ENCODE measurements at regions not wholly inside any gene's neighbourhood (a gene's known extent, or its start where the extent isn't known, plus 50 kb on each side); places are given as distances from the start of the nearest gene placed in this dataset.

DNA sequence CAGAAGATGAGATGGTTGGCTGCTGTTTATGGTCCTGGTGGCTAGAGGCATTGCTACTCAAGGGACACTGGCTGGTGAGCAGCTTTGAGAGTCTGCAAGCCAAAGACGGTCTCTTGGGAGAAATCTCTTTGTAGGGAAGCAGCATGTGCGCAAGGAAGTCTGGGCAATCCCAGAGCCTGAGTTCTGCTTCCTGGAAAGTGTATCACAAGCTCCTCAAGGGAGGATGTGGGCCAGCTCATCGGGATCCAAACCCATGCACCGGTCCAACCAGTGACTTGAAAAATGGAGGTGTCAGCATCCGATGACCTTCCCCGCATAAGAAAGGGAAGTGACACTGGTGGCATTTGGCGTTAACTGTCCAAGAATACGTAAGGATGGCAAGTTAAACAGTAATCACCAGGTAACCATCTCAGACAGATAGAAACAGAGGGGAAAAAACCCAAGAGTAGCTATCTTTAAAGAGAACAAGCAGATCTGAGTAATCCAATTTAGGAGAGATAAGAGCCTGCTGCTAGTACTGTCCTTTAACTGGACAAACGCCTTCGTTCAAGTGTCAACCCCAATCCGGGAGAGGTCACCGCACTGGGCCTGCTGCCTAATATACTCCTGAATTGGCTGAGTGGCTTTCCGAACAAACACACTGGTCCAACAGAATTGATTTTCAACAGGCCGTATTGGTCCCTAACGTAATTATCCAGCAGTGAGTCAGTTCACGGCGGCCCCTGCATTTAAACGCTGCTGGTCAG lies 303.0 kb upstream of the ZFHX3 start:
- Mint-ChIP-seq H3K4me3 (no peak overlapping the region), H3K27ac (no peak overlapping the region), H3K36me3 (ENCODE audit: low read depth) (no peaks in the 10 kb centered on the region), H3K4me1 (ENCODE audit: low read depth) (no peaks in the 10 kb centered on the region), H3K27me3 (peaks cover 4% of the 10 kb centered on the region), H3K9me3 (no peaks in the 10 kb centered on the region)

DNA sequence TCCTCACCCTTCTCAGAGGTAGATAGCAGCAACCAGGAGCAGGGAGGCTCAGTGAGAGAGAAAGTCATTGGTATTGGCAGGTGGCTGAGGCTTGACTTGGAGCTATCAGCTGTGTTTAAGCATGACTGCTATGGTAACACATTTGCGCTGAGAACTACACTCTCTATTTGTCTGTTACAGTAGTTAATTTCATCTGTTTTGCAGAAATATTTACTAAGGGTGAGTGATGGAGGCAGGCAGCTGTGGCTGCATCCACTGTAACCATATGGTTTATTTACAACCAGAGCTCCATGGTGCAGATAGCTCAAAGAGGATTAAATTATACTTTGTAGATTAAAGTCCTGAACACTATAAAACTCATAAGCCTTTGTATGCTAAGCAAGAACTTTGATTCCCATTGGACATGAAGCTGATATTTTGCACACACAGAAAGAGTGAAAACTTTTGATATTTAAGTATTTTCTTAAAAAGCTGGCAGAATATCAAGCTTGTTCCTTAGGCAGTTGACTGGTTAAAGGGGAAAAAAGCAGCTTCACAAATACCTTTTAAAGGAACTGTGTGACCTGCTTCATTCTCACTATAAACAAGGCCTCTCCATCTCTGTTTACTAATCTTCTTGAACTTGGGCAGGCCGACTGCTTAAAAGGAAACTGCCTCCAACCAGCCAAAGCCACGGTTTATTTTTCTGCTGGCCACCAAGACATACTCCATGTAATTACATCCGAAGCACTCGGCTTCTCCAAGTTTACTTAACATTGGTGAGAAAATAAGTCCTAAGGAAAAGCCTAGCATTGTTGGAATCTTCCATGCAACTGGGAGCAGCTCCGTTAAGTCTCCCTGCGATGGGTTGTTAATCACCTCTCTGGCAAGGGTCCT lies 299.8 kb upstream of the ZFHX3 start:
- no peaks in the 10 kb centered on the region for H3K4me1 Mint-ChIP-seq (ENCODE audit: low read depth)
- no peak overlapping the region for H3K27ac Mint-ChIP-seq
- no peaks in the 10 kb centered on the region for H3K27me3 Mint-ChIP-seq
- H3K36me3 Mint-ChIP-seq (ENCODE audit: low read depth), result no peaks in the 10 kb centered on the region
- H3K9me3 Mint-ChIP-seq, result no peaks in the 10 kb centered on the region
- no peak overlapping the region for H3K4me3 Mint-ChIP-seq

DNA sequence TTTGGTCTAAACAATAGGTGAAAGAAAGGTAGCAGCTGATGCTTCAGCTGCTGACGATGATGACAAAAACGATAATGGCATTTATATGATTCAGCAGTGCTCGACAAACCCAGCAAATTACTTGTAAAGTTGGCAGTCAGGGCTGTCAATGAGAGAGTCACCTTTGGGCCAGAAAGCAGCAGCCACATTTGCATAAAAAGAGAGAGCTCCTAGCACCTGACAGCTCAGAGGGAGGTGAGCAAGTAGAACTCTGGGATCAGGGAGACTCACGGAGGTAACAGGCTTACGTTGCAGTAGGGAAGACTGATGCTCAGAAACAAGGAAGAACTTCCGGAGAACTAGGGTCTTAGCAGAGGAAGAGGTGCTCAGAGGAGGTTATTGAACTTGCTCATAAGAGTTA lies 291.9 kb upstream of the ZFHX3 start:
- no peaks in the 10 kb centered on the region for H3K36me3 Mint-ChIP-seq (ENCODE audit: low read depth)
- no peaks in the 10 kb centered on the region for H3K9me3 Mint-ChIP-seq
- no peaks in the 10 kb centered on the region for H3K27me3 Mint-ChIP-seq
- no peaks in the 10 kb centered on the region for H3K4me1 Mint-ChIP-seq (ENCODE audit: low read depth)
- H3K4me3 Mint-ChIP-seq, result no peak overlapping the region
- no peak overlapping the region for H3K27ac Mint-ChIP-seq

DNA sequence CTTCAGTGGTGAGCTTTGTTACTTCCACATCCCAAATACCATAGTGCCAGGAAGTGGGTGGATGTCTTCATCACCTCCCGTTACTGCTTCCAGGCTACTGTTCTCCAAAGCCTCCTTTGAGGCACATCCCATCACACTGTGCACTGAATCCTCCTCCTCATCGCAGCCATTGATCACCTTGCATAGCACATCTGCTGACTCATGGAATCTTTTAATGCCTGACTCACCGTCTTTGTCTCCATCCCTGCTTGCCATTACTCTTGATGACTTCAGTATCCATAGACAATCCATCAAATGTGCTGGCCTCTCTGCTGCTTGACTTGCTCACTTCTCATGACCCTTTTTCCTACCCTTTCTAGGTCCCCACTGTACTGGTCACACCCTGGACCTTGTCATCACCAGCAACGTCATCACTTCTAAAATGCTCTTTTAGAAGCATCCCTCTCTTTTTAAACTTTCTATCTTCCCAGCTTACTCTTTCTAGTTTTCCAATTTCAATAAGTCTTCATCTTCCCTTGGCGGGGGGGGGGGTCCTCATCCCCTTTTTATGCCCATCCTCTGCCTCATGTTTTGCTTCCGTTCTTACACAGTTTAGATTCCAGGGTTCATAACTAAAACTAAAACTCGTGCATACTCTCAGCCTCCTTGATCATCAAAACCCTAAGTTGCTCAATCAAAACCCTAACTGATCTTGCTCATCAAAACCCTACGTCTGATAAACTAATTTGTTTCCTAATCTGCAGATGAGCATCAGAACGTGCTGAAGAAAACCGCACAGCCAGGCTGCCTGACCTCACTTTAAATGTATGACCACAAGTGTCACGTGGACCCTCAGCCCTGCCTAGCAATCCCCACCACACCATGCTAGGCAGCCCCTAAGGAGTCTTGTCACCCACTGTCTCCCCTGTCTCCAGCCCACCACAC lies 289.7 kb upstream of the ZFHX3 start:
- no peaks in the 10 kb centered on the region for H3K27me3 Mint-ChIP-seq
- no peak overlapping the region for H3K27ac Mint-ChIP-seq
- H3K4me1 Mint-ChIP-seq (ENCODE audit: low read depth), result no peaks in the 10 kb centered on the region
- H3K36me3 Mint-ChIP-seq (ENCODE audit: low read depth), result no peaks in the 10 kb centered on the region
- no peaks in the 10 kb centered on the region for H3K9me3 Mint-ChIP-seq
- H3K4me3 Mint-ChIP-seq, result no peak overlapping the region

DNA sequence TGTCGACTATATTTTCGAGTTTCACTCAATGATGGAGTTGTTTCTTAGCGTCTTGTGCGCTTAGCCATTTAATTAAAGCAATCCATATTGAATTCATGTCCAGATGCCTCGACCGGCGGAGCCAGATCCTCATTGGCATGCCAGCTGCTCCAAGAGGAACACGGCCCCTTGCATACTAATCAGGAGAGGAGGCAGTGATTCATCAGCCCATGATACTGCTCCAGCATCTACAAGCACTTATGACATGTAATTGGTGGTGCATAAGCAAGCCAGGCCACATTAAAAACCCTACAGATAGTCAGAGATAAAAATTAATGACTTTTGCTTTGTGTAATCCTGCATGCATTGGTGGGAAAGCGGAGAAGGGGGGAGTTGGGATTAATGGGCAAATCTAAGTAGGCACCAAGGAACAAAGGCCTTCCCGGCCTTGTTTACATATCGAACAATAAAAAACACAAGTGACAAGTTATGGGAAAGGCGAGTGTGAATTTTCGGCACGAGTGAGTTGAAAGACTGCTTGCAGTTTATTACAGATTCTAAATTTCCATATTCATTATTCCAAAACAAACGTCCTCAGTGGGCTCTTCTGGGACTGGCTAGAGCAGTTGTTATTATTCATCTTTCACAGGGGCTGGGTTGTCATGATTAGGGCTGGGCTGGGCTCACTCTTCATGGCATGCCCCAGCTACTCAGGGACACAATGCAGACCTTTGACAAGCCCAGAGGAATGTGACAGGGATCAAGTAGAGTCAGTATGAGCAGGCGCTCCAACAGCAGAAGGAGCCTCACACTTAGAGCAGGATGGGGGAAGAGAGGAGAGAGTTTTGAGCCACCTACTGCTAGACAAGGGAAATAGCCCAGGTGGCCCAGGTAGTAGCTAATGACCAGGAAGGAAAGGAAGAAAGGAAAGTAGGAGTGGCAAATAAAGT lies 281.7 kb upstream of the ZFHX3 start:
- H3K27me3 Mint-ChIP-seq, result no peaks in the 10 kb centered on the region
- H3K27ac Mint-ChIP-seq, result no peak overlapping the region
- H3K4me1 Mint-ChIP-seq (ENCODE audit: low read depth), result no peaks in the 10 kb centered on the region
- H3K36me3 Mint-ChIP-seq (ENCODE audit: low read depth), result no peaks in the 10 kb centered on the region
- H3K4me3 Mint-ChIP-seq, result no peak overlapping the region
- no peaks in the 10 kb centered on the region for H3K9me3 Mint-ChIP-seq

DNA sequence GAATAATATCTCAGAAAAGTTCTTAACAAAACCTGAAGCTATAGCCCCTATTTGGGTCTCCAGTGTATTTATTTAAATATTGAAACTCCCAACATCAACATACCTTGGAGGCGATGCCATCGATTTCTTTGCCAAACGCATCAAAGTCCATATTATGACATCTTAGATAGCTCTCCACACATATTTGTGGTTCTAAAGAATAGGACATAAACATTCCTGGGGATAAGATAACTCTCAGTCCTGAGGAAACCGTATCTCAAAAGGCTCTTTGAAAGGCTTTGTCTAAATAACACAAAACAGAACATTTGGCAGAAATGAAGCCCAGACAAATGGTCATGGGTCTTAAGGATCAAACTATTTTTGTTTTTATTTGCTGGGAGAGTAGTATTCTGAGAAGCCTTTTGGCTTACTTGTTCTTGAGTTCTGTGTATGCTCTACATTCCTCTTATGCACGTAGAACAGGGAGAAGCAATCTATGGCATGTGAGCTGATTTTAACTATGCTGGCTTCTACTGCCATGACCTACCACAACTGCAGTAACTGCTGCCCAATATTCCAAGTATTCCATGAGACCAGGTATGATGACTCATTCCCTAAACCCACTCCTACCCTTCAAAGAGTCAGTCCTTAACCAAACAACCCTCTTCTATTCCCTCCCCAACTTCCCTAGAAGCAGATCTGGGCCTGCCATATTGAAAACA lies 279.0 kb upstream of the ZFHX3 start:
- no peaks in the 10 kb centered on the region for H3K36me3 Mint-ChIP-seq (ENCODE audit: low read depth)
- no peaks in the 10 kb centered on the region for H3K9me3 Mint-ChIP-seq
- no peaks in the 10 kb centered on the region for H3K4me1 Mint-ChIP-seq (ENCODE audit: low read depth)
- no peak overlapping the region for H3K27ac Mint-ChIP-seq
- H3K4me3 Mint-ChIP-seq, result no peak overlapping the region
- H3K27me3 Mint-ChIP-seq, result no peaks in the 10 kb centered on the region

DNA sequence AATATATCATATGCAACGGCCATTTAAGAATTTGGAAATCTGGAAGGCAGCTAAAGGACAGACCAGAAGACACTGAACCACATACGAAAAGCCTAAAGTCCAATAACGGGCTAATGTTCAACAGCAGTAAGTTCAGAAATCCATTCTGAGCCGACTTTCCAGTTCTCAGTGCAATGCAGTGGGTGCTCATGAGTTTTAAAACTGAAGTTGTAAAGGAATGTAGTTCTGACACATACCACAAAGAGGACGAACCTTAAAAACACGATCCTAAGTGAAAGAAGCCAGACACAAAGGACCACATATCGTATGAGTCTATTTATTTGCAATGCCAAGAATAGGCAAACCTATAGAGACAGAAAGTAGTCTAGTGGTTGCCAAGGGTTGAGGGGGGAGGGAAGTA lies 278.3 kb upstream of the ZFHX3 start:
- Mint-ChIP-seq H3K9me3 (no peaks in the 10 kb centered on the region), H3K27ac (no peak overlapping the region)

DNA sequence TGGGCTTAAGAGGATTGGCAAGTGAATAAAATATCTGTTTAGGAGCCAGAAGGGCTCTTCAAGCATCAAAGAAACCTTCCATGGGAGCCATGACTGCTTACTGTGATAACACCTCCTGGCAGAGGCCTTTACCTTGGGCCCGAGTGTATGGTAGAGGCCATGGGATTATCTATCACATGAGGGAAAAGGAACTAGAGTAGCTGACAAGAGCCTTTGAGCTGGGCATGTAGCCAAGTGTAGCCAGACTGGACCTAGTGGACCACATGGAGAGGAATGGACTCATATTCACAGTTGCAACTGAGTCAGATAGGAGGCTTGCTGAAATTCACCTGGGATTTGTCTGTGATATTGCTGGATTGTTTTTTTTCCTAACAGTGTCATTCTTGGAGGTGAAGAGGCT lies 276.0 kb upstream of the ZFHX3 start:
- Mint-ChIP-seq H3K9me3 (no peaks in the 10 kb centered on the region), H3K4me1 (ENCODE audit: low read depth) (no peaks in the 10 kb centered on the region), H3K27me3 (no peaks in the 10 kb centered on the region), H3K4me3 (no peak overlapping the region), H3K27ac (no peak overlapping the region), H3K36me3 (ENCODE audit: low read depth) (no peaks in the 10 kb centered on the region)

More for the DNA sequence above, 278.3 kb upstream of the ZFHX3 start:
- H3K4me1 Mint-ChIP-seq (ENCODE audit: low read depth), result no peaks in the 10 kb centered on the region
- no peaks in the 10 kb centered on the region for H3K27me3 Mint-ChIP-seq
- H3K36me3 Mint-ChIP-seq (ENCODE audit: low read depth), result no peaks in the 10 kb centered on the region
- H3K4me3 Mint-ChIP-seq, result no peak overlapping the region

DNA sequence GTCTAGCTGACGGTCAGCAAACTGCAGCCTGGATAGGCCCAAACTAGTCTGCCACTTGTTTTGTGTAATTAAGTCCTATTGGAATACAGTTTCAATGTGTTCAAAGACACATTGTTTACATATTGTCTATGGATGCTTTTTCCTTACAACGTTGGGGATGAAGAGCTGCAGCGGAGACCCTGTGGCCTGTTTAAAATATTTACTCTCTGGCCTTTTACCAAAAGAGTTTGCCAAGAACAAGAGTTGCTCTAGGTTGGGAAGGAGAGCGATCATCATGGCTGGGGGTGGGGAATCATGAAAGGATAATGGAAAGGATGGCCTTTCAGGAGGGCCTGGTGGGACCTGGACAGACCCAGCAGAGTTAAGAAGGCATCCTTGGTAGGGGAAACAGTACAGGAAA lies 274.9 kb upstream of the ZFHX3 start:
- H3K4me3 Mint-ChIP-seq, result no peak overlapping the region
- no peaks in the 10 kb centered on the region for H3K36me3 Mint-ChIP-seq (ENCODE audit: low read depth)
- H3K9me3 Mint-ChIP-seq, result no peaks in the 10 kb centered on the region
- H3K27ac Mint-ChIP-seq, result no peak overlapping the region
- H3K4me1 Mint-ChIP-seq (ENCODE audit: low read depth), result no peaks in the 10 kb centered on the region
- H3K27me3 Mint-ChIP-seq, result no peaks in the 10 kb centered on the region

DNA sequence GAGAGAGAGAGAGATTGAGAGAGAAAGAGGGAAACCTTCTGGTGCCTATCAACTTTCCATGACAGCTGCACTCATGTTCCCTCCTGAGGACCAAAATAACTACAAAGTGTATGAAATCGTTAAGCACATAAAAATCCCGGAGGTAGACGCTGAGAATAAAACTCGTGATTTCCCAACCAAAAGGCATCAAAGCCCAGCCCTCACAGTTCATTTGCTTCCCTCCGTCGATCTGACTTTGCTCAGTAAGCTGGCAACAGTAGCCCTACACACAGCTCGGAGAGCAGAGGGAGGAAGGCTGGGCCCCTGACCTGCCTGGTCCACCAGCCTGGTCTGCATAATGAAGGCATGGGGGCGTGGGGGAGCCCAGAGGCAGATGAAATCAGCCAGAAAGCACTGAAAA lies 273.9 kb upstream of the ZFHX3 start:
- Mint-ChIP-seq H3K36me3 (ENCODE audit: low read depth) (no peaks in the 10 kb centered on the region), H3K27ac (no peak overlapping the region), H3K4me1 (ENCODE audit: low read depth) (no peaks in the 10 kb centered on the region), H3K4me3 (no peak overlapping the region), H3K9me3 (no peaks in the 10 kb centered on the region), H3K27me3 (no peaks in the 10 kb centered on the region)

DNA sequence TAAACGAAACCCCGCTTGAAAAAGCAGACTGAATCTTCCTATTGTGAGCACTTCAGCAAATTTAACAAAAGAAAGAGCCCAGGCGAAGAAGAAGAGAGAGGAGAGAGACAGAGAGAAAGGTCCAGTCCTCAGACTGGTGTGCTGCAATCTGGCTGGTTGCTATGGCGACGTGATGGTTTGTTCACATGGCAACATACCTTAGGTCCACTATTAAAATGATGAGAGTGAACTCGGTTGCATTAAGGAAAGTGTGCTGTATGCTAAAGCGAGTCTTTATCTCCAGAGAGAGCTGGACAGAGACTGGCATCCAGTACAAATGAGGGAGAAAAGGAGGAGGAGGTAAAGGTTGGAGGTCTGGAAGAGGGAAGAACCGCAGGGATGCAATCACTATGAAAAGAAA lies 271.8 kb upstream of the ZFHX3 start:
- H3K4me1 Mint-ChIP-seq (ENCODE audit: low read depth), result no peaks in the 10 kb centered on the region

DNA sequence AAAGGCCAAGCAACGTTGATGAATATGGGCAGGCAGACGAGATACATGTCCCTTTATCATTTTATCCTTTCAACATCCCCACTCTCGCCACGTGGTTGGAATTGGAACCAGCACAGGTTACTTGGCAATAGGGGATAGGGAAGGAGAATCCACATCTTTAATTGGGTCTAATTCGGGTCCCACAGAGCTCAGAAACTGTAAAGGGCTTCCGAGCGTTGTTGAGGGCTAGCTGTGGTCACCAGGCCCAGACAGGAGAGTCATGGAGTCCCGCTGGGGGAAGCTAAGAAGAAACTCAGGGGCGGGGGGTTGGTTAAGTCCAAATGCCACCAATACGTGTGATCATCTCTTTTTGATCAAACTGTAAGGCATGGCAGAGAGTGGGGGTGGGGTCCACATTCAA lies 271.3 kb upstream of the ZFHX3 start:
- H3K27ac Mint-ChIP-seq, result no peak overlapping the region
- no peak overlapping the region for H3K4me3 Mint-ChIP-seq
- no peaks in the 10 kb centered on the region for H3K36me3 Mint-ChIP-seq (ENCODE audit: low read depth)
- H3K27me3 Mint-ChIP-seq, result no peaks in the 10 kb centered on the region
- H3K4me1 Mint-ChIP-seq (ENCODE audit: low read depth), result no peaks in the 10 kb centered on the region
- H3K9me3 Mint-ChIP-seq, result no peaks in the 10 kb centered on the region

More for the DNA sequence above, 271.8 kb upstream of the ZFHX3 start:
- H3K4me3 Mint-ChIP-seq, result no peak overlapping the region
- no peak overlapping the region for H3K27ac Mint-ChIP-seq
- no peaks in the 10 kb centered on the region for H3K36me3 Mint-ChIP-seq (ENCODE audit: low read depth)
- no peaks in the 10 kb centered on the region for H3K9me3 Mint-ChIP-seq
- no peaks in the 10 kb centered on the region for H3K27me3 Mint-ChIP-seq

DNA sequence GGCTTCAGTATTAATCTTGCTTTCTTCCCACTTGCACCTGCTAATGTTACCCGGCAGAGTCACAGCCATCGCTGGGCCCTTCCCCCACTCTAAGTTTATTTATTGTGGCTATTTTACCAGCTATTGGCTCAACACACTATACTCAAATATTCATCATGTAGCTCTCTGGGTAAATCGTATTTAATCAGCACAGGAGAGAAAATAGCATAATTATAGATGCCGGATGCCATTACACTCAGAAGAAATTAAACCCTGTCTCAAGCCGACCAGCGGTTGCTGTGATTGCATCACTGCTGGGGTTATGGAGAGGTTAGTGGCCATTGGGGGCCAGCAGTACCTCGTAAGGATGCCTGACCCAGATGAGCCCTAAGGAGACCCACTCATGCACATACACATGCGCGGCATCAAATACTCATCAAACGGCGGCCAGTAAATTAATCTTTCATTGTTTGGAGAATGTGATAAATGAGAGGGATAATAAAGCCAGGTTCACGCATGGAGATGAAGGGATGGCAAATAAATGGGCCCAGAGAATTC lies 269.5 kb upstream of the ZFHX3 start:
- Mint-ChIP-seq H3K36me3 (ENCODE audit: low read depth) (no peaks in the 10 kb centered on the region), H3K27ac (no peak overlapping the region), H3K9me3 (peaks cover 6% of the 10 kb centered on the region), H3K4me1 (ENCODE audit: low read depth) (no peaks in the 10 kb centered on the region), H3K4me3 (no peak overlapping the region), H3K27me3 (no peaks in the 10 kb centered on the region)
